ENCODE measurements at regions not wholly inside any gene's neighbourhood (a gene's known extent, or its start where the extent isn't known, plus 50 kb on each side); places are given as distances from the start of the nearest gene placed in this dataset.

GRCh38 chr5:165400086-165400485 lies 1894.7 kb downstream of the MAT2B start:
- no peak for TF ChIP-seq EP300 (IDR thresholded peaks at IDR 0.05; ENCODE audit: borderline replicate concordance in 1 of 2, control insufficient read depth in 1 of 2, low read depth in 2 of 2, low read length in 2 of 2)
- TF ChIP-seq CTCF (IDR thresholded peaks at IDR 0.05 in 2 of 3, conservative IDR thresholded peaks at IDR 0.05 in 1 of 3; ENCODE audit: control insufficient read depth in 2 of 3, extremely low read depth in 1 of 3, insufficient read depth in 1 of 3, low read depth in 3 of 3, low read length in 3 of 3), result no peak
- no peak for TF ChIP-seq SPI1 (IDR thresholded peaks at IDR 0.05; ENCODE audit: borderline replicate concordance, insufficient read depth, low read depth, low read length)
- no peak for TF ChIP-seq MTA2 (IDR thresholded peaks at IDR 0.05; ENCODE audit: low read depth)
- no peak for TF ChIP-seq POLR2A (IDR thresholded peaks at IDR 0.05; ENCODE audit: low read depth, low read length)
- TF ChIP-seq PKNOX1 (IDR thresholded peaks at IDR 0.05), result no peak
- TF ChIP-seq NR2C2 (IDR thresholded peaks at IDR 0.05; ENCODE audit: borderline replicate concordance, control insufficient read depth, insufficient read length, low read depth), result no peak

Measured in GM12878 (cell line).